AG10803 (cell line): ENCODE measurements at regions not wholly inside any gene's neighbourhood (a gene's known extent, or its start where the extent isn't known, plus 50 kb on each side); places are given as distances from the start of the nearest gene placed in this dataset.

ENCODE experiments used
- DNase-seq: peaks from one replicate; pipeline ENCODE4 v3.0.0; 2010; ENCODE audit warnings: low read depth
- H3K4me3 ChIP-seq: 2 replicates; pipeline ENCODE4 v1.5.1; 2011; ENCODE audit warnings: mild to moderate bottlenecking, low read length, control low read depth
- TF ChIP-seq, protein P1 (sequence below): conservative IDR thresholded peaks from 2 replicates; pipeline ENCODE4 v1.5.1; 2011; ENCODE audit warnings: mild to moderate bottlenecking, low read length, control low read depth, inconsistent platforms

DNA sequence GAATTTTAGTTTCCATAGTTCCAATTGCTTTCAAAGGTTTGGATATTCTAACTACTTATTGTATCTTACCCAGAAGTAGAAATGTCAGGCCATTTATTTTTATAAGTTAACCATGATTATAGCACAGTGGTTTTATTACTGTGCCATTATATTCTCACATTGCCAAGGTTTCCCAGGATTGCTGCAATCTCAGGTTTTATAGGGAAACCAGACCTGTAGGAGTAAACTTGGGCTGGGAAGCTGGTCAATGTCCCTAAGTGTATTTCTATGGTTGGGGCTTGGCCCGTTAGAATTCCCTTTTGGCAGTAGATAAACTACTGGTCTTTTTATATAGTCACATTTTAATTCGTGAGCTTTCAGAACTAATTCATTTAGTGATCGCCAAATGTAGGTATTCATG lies 396.6 kb upstream of the KCNN2 start:
- DNase-seq = no peak

DNA sequence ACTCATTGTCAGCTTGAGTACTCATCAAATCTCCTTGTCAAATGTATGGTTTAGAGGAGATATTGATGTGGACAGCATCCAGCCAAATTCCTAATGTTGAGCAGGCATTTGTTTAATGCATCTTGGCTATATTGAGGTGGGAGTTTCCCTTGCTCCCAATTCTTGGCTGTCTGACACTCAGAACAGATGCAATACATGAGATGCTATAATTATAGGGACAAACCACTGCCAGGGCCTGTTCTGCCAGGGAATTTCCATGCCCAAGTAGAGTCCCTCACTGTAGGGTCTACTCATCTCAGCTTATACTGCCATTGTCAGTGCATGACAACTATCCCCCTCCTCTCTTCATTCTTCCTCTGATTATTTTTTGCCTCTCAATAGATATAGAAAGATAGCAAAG lies 392.0 kb upstream of the KCNN2 start:
- DNase-seq = no peak
- no peak overlapping the region for H3K4me3 ChIP-seq
- TF ChIP-seq, protein P1, sequence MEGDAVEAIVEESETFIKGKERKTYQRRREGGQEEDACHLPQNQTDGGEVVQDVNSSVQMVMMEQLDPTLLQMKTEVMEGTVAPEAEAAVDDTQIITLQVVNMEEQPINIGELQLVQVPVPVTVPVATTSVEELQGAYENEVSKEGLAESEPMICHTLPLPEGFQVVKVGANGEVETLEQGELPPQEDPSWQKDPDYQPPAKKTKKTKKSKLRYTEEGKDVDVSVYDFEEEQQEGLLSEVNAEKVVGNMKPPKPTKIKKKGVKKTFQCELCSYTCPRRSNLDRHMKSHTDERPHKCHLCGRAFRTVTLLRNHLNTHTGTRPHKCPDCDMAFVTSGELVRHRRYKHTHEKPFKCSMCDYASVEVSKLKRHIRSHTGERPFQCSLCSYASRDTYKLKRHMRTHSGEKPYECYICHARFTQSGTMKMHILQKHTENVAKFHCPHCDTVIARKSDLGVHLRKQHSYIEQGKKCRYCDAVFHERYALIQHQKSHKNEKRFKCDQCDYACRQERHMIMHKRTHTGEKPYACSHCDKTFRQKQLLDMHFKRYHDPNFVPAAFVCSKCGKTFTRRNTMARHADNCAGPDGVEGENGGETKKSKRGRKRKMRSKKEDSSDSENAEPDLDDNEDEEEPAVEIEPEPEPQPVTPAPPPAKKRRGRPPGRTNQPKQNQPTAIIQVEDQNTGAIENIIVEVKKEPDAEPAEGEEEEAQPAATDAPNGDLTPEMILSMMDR = no peak

More for the DNA sequence above, 396.6 kb upstream of the KCNN2 start:
- no peak overlapping the region for H3K4me3 ChIP-seq
- TF ChIP-seq, protein P1 = no peak

DNA sequence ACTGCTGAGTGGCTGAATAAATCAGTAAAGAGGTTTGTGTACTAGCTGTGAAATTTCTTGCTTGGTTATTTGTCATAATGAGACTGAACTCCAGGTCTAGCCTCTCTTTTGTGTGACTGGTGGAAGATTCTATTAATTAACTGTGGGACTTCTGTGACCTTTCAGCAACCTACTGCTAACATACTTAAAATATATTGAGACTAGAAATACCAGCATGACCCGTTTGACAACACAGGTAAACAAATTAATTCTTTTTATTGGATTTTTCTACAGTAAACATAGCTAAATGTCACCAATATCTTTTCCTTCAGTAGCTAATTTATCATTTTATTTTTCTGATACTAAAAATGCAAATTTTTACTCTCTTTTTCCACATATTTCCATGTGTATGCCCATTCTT lies 390.4 kb upstream of the KCNN2 start:
- DNase-seq = no peak
- no peak overlapping the region for H3K4me3 ChIP-seq
- TF ChIP-seq, protein P1 = no peak

DNA sequence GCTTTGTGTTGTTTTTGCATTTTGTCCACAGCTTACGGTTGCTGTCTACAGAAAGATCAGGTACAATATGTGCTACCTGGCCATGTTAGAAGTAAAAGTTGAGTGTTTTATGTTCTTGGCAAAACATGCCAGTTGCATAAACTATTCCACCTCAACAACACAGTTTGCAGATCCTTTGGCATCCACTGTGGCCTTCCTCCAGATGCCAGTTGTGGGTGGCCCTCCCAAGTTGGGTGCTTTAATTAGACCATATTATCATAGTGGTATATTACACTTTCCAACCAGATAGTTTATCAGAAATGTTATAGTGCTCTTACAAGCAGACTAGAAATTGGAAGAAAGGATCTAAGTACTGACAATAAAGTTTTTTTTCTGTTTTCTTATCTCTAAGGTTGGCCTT lies 386.9 kb upstream of the KCNN2 start:
- H3K4me3 ChIP-seq = no peak overlapping the region
- no peak for DNase-seq
- TF ChIP-seq, protein P1 = no peak

DNA sequence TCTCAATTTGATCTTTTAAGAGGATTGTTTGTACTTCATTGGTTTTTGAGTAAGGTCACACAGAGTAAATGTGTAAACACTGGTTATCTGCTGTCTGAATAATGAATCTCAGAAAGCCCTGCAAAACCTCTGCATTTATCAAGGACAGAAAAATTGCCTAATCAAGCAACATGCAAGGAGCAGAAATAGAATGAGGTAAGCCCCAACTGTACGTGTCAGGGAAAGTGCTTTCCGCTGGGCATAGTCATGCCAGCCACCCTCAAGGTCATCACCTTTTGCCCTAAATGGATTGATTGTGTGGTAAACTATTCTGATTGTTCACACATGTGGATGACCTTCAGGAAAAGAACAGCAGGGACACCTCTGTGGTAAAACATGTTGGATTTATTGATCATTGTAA lies 376.9 kb upstream of the KCNN2 start:
- no peak overlapping the region for H3K4me3 ChIP-seq
- DNase-seq = no peak
- TF ChIP-seq, protein P1 = no peak

- TF ChIP-seq, protein P1 = no peak
- no peak overlapping the region for H3K4me3 ChIP-seq
- no peak for DNase-seq
Measured at GRCh38 chr5:113985505-113985904, 376.4 kb upstream of the KCNN2 start.

DNA sequence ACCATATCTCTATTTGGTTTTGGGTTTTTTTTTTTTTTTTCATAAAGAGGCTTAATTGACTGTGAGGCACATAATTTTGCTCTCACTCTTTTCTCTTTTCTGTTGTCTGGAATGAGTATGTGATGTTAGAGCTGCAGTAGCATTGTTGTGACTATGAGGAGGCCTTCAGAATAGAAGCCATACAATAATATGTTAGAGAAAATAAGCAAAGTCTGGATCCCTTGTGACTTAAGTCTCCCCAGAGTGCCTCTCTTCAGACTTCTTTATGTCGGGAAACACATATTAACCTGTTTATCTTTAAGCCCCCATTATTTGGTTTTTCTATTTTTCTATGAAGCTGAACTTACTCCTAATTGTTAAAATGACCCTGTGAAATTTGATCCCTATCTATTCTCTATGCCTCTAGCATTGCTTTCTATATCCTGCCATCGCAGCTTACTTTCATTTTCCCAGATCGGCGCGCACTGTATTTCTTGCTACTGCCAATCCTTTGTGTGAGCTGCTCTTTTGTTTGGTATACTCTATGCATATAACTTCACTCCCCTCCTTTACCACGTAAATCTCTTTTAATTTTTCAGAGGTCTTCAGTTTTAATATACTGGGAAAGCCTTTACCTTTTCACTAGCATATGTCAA lies 372.5 kb upstream of the KCNN2 start:
- 0 out of 2 replicates have a peak overlapping the region, but pooled peaks have one; percentile 10 for H3K4me3 ChIP-seq
- no peak for DNase-seq
- TF ChIP-seq, protein P1 = no peak
